HCT116 (cell line): ENCODE measurements at regions not wholly inside any gene's neighbourhood (a gene's known extent, or its start where the extent isn't known, plus 50 kb on each side); places are given as distances from the start of the nearest gene placed in this dataset.

Source experiments
- ATAC-seq: fragments of 200-7000 bp; cut with Tn5 transposase; 2 replicates; pipeline ENCODE4 v1.9.1; 2020; ENCODE audit warnings: mild to moderate bottlenecking, moderate library complexity
- BruUV-seq: library from RNA; stranded (reverse); fragments of 400-500 nt; replicated peaks from 2 replicates; lab custom pipeline; 2021; lab: Mats Ljungman, UMichigan
- CTCF ChIA-PET: fragments of 300-600 bp; sonication (Branson Sonifier 250); formaldehyde crosslinking; loops from one replicate; lab custom pipeline; 2021; ENCODE audit warnings: antibody characterized with exemption; lab: Charles Lee
- POLR2A ChIA-PET: fragments of 300-600, 350-600 bp; sonication (Branson Sonifier 250); formaldehyde crosslinking; loops from one replicate; lab custom pipeline; 2021; ENCODE audit warnings: antibody characterized with exemption; lab: Charles Lee
- RAD21 ChIA-PET, 2 experiments: fragments of 300-600 bp; sonication (Branson Sonifier 250); formaldehyde crosslinking; loops; one replicate each; lab custom pipeline; 2023; ENCODE audit warnings: low total read pairs in 2 of 2; ENCODE audit not compliant: uncharacterized antibody in 2 of 2, unreplicated experiment in 2 of 2, low non-redundant PET in 1 of 2; lab: Charles Lee
- DNase-seq: peaks from one replicate; pipeline ENCODE4 v3.0.0-alpha.2; 2010; ENCODE audit warnings: low read depth, low spot score
- H2AFZ ChIP-seq: fragments of 200-600 bp; shearing (Covaris generic), sonication (generic); 2 replicates; pipeline ENCODE4 v1.6.1; 2017; ENCODE audit warnings: low read depth, mixed run types, mixed read lengths, antibody characterized with exemption, low read length; ENCODE audit not compliant: poor library complexity, severe bottlenecking
- H3K27ac ChIP-seq: 2 replicates; pipeline ENCODE4 v1.5.1; 2012; ENCODE audit warnings: low read depth, low read length
- H3K27me3 ChIP-seq: fragments of 200-600 bp; sonication (generic); 2 replicates; pipeline ENCODE4 v1.6.1; 2016; ENCODE audit warnings: mixed run types, low read length, mixed read lengths; ENCODE audit not compliant: insufficient read depth
- H3K36me3 ChIP-seq, 2 experiments: fragments of 200-500 bp in 1 of 2; fragments of 200-600 bp in 1 of 2; sonication (Bioruptor generic) in 1 of 2; sonication (generic) in 1 of 2; 2 replicates each; pipeline versions ENCODE4 v1.5.1 to v1.6.1; 2014 to 2016; ENCODE audit warnings: low read length in 2 of 2, inconsistent platforms in 1 of 2, mixed read lengths in 1 of 2, mixed run types in 1 of 2; ENCODE audit not compliant: insufficient read depth in 2 of 2, control insufficient read depth in 1 of 2
- H3K4me1 ChIP-seq, 2 experiments: fragments of 200-600 bp in 1 of 2; sonication (generic) in 1 of 2; 2 replicates each; pipeline versions ENCODE4 v1.5.1 to v1.6.1; 2012 to 2017; ENCODE audit warnings: low read length in 2 of 2, inconsistent platforms in 1 of 2, mild to moderate bottlenecking in 1 of 2, mixed read lengths in 1 of 2, mixed run types in 1 of 2, moderate library complexity in 1 of 2; ENCODE audit not compliant: insufficient read depth in 2 of 2, control insufficient read depth in 1 of 2
- H3K4me2 ChIP-seq: fragments of 200-600 bp; sonication (generic); 2 replicates; pipeline ENCODE4 v1.6.1; 2017; ENCODE audit warnings: mixed run types, low read length, mixed read lengths
- H3K4me3 ChIP-seq, 2 experiments: fragments of 200-600 bp in 1 of 2; sonication (generic) in 1 of 2; replicated peaks in 1 of 2; 2 replicates each; pipeline ENCODE4 v1.5.1; 2011 to 2016; ENCODE audit warnings: low read length in 2 of 2, control low read depth in 1 of 2, low read depth in 1 of 2, mild to moderate bottlenecking in 1 of 2, mixed read lengths in 1 of 2, mixed run types in 1 of 2
- H3K79me2 ChIP-seq: fragments of 200-600 bp; sonication (generic); 2 replicates; pipeline ENCODE4 v1.6.1; 2017; ENCODE audit warnings: mild to moderate bottlenecking, mixed run types, low read length, moderate library complexity, mixed read lengths; ENCODE audit not compliant: insufficient read depth
- H3K9ac ChIP-seq: fragments of 200-600 bp; sonication (generic); 2 replicates; pipeline ENCODE4 v1.6.1; 2016; ENCODE audit warnings: low read length, mixed read lengths
- H3K9me2 ChIP-seq: fragments of 200-600 bp; sonication (generic), shearing (Covaris generic); 2 replicates; pipeline ENCODE4 v1.6.1; 2017; ENCODE audit warnings: mixed run types, mild to moderate bottlenecking, moderate library complexity; ENCODE audit not compliant: insufficient read depth
- H3K9me3 ChIP-seq, 2 experiments: fragments of 200-500 bp in 1 of 2; fragments of 200-600 bp in 1 of 2; sonication (Bioruptor generic) in 1 of 2; sonication (generic) in 1 of 2; 2 replicates each; pipeline ENCODE4 v1.6.1; 2014 to 2017; ENCODE audit warnings: low read length in 2 of 2, mixed read lengths in 2 of 2, inconsistent platforms in 1 of 2, low read depth in 1 of 2, mild to moderate bottlenecking in 1 of 2, mixed run types in 1 of 2, moderate library complexity in 1 of 2; ENCODE audit not compliant: control insufficient read depth in 1 of 2, insufficient read depth in 1 of 2
- H4K20me1 ChIP-seq: fragments of 200-600 bp; sonication (generic), shearing (Covaris generic); 2 replicates; pipeline ENCODE4 v1.6.1; 2017; ENCODE audit warnings: mixed run types, mild to moderate bottlenecking, moderate library complexity; ENCODE audit not compliant: insufficient read depth
- ATF3 ChIP-seq: IDR thresholded peaks from 2 replicates; pipeline ENCODE4 v1.6.1; 2012
- CBX3 ChIP-seq: IDR thresholded peaks from 2 replicates; pipeline ENCODE4 v1.6.1; 2012; ENCODE audit warnings: low read depth
- CEBPB ChIP-seq: IDR thresholded peaks from 2 replicates; pipeline ENCODE4 v1.6.1; 2012; ENCODE audit warnings: low read depth
- CTCF ChIP-seq, 3 experiments: fragments of 200-600 bp in 1 of 3; sonication (generic) in 1 of 3; IDR thresholded peaks in 2 of 3; conservative IDR thresholded peaks in 1 of 3; 2 replicates each; pipeline ENCODE4 v1.5.1; 2012 to 2017; ENCODE audit warnings: low read depth in 2 of 3, low read length in 2 of 3, antibody characterized with exemption in 1 of 3, borderline replicate concordance in 1 of 3, control low read depth in 1 of 3, mild to moderate bottlenecking in 1 of 3, mixed read lengths in 1 of 3, mixed run types in 1 of 3, moderate library complexity in 1 of 3; ENCODE audit not compliant: insufficient read depth in 1 of 3
- EGR1 ChIP-seq: IDR thresholded peaks from 2 replicates; pipeline ENCODE4 v1.6.1; 2012; ENCODE audit warnings: low read depth
- ELF1 ChIP-seq: IDR thresholded peaks from 2 replicates; pipeline ENCODE4 v1.6.1; 2012; ENCODE audit warnings: low read depth, borderline replicate concordance
- EZH2 ChIP-seq: fragments of 200-600 bp; sonication (generic); IDR thresholded peaks from 2 replicates; pipeline ENCODE4 v1.6.1; 2017; ENCODE audit warnings: antibody characterized with exemption, mixed run types
- JUND ChIP-seq: IDR thresholded peaks from 2 replicates; pipeline ENCODE4 v1.6.1; 2012
- POLR2A ChIP-seq: IDR thresholded peaks from 2 replicates; pipeline ENCODE4 v1.7.0; 2011; ENCODE audit warnings: borderline replicate concordance; ENCODE audit not compliant: insufficient read depth, insufficient read length; ENCODE audit errors: extremely low read depth
- POLR2AphosphoS5 ChIP-seq: IDR thresholded peaks from 2 replicates; pipeline ENCODE4 v1.6.1; 2011; ENCODE audit warnings: mild to moderate bottlenecking, low read depth, low read length, moderate library complexity
- RAD21 ChIP-seq: IDR thresholded peaks from 2 replicates; pipeline ENCODE4 v1.6.1; 2012; ENCODE audit warnings: low read depth, mild to moderate bottlenecking
- SP1 ChIP-seq: IDR thresholded peaks from 2 replicates; pipeline ENCODE4 v1.6.1; 2012; ENCODE audit warnings: low read depth
- SRF ChIP-seq: IDR thresholded peaks from 2 replicates; pipeline ENCODE4 v1.6.1; 2012; ENCODE audit warnings: low read depth
- TCF7L2 ChIP-seq: IDR thresholded peaks from 2 replicates; pipeline ENCODE4 v1.7.0; 2011; ENCODE audit warnings: borderline replicate concordance, inconsistent platforms; ENCODE audit not compliant: insufficient read depth, insufficient read length; ENCODE audit errors: extremely low read depth
- YY1 ChIP-seq: IDR thresholded peaks from 2 replicates; pipeline ENCODE4 v1.6.1; 2011; ENCODE audit warnings: low read length, low read depth, moderate library complexity, mild to moderate bottlenecking; ENCODE audit not compliant: insufficient replicate concordance; ENCODE audit errors: extremely low read depth
- ZBTB33 ChIP-seq: IDR thresholded peaks from 2 replicates; pipeline ENCODE4 v1.6.1; 2011; ENCODE audit warnings: mild to moderate bottlenecking, low read length, moderate library complexity; ENCODE audit not compliant: insufficient replicate concordance; ENCODE audit errors: extremely low read depth
- ZNF274 ChIP-seq: fragments of 200-500 bp; sonication (Bioruptor generic); IDR thresholded peaks from 2 replicates; pipeline ENCODE4 v1.6.1; 2014; ENCODE audit warnings: mild to moderate bottlenecking, low read depth, low read length, inconsistent platforms
- intact Hi-C: fragments of 100-400 bp; cut with micrococcal nuclease; formaldehyde crosslinking; loops from 2 replicates; pipeline ENCODE4 v1.10.0; 2022

GRCh38 chr2:226140594-226140993, 659.0 kb downstream of the IRS1 start:
- Histone ChIP-seq H3K4me3 (no peak overlapping the region), H3K4me2 (no peak overlapping the region), H4K20me1 (no peaks in the 10 kb centered on the region), H2AFZ (no peak overlapping the region), H3K9me3 (no peaks in the 10 kb centered on the region), H3K79me2 (peaks cover 7% of the 10 kb centered on the region; the same call in 1 of the 2 replicates), H3K9me2 (no peaks in the 10 kb centered on the region), H3K4me1 (peaks cover 42 to 59% of the 10 kb centered on the region in 2 experiments), H3K27me3 (no peaks in the 10 kb centered on the region), H3K27ac (no peak overlapping the region), H3K36me3 (peaks cover 0 to 4% of the 10 kb centered on the region in 2 experiments; a peak in 1 of 4 replicates), H3K9ac (no peak overlapping the region)
- intact Hi-C loops = no loop called here
- RAD21 ChIA-PET = no interaction called here
- ATAC-seq = no peak
- CTCF ChIA-PET = interaction anchor here (1.2 kb wide), 1 partner anchor 8 kb away, joined by 3 read pairs; no protein-coding TSS in a partner anchor
- POLR2A ChIA-PET = no interaction called here
- no peak for DNase-seq
- TF ChIP-seq EZH2 = no peak
- BruUV-seq = no TSS peak

GRCh38 chr2:226139759-226140158, 659.9 kb downstream of the IRS1 start:
- Histone ChIP-seq H3K36me3 (peaks cover 0 to 4% of the 10 kb centered on the region in 2 experiments; a peak in 1 of 4 replicates), H3K27ac (no peak overlapping the region; the same call in 1 of the 2 replicates), H3K9me3 (no peaks in the 10 kb centered on the region), H3K4me1 (peaks cover 45 to 61% of the 10 kb centered on the region in 2 experiments), H3K9me2 (no peaks in the 10 kb centered on the region), H2AFZ (no peak overlapping the region), H3K27me3 (no peaks in the 10 kb centered on the region), H3K9ac (no peak overlapping the region), H3K79me2 (peaks cover 7% of the 10 kb centered on the region; the same call in 1 of the 2 replicates), H3K4me2 (no peak overlapping the region), H4K20me1 (no peaks in the 10 kb centered on the region), H3K4me3 (no peak overlapping the region)
- ChIA-PET POLR2A (interaction anchor here (0.9 kb wide), 1 partner anchor 13 kb away, joined by 3 read pairs; no protein-coding TSS in a partner anchor), RAD21 (no interaction called here), CTCF (no interaction called here)
- intact Hi-C loops = no loop called here
- DNase-seq (no peak), ATAC-seq (no peak)
- BruUV-seq = no TSS peak
- TF ChIP-seq SP1 = no peak
- no peak for TF ChIP-seq RAD21
- no peak for TF ChIP-seq CBX3
- no peak for TF ChIP-seq YY1
- no peak for TF ChIP-seq EGR1
- TF ChIP-seq ZNF274 = no peak
- TF ChIP-seq ELF1 = no peak
- TF ChIP-seq JUND = no peak
- no peak for TF ChIP-seq EZH2
- no peak for TF ChIP-seq TCF7L2
- TF ChIP-seq CTCF (IDR thresholded peaks at IDR 0.05 in 2 of 3, conservative IDR thresholded peaks at IDR 0.05 in 1 of 3; ENCODE audit: borderline replicate concordance in 1 of 3, insufficient read depth in 1 of 3, low read depth in 2 of 3, low read length in 2 of 3) = no peak
- TF ChIP-seq ATF3 = no peak
- no peak for TF ChIP-seq ZBTB33
- no peak for TF ChIP-seq SRF
- TF ChIP-seq CEBPB = no peak
- no peak for TF ChIP-seq POLR2A
- TF ChIP-seq POLR2AphosphoS5 = no peak
